ENCODE measurements at regions not wholly inside any gene's neighbourhood (a gene's known extent, or its start where the extent isn't known, plus 50 kb on each side); places are given as distances from the start of the nearest gene placed in this dataset.

DNA sequence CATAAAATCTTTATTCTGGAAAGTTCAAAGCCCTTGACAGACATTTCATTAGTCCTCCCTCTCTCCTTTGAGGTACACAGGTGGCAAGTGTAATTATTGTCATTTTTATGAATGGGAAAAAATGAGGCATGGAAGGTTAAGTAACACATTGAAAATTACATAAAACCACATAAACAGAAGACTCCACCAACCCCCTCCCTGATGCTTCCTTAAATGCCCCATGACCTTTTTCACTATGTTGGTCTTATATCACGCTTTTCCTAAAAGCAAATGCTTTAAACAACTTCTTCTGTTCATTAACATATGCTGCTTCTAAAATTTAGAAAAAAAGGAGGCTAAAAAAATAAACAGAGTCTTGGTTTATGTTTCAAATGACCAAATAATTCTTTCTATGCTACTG is 648.4 kb downstream of the PTPRC start:
- no peak for DNase-seq (ENCODE audit: low spot score)

GRCh38 chr1:199287647-199288046 is 648.8 kb downstream of the PTPRC start:
- DNase-seq (ENCODE audit: low spot score), result no peak

- DNase-seq (ENCODE audit: low spot score), result no peak
Observed at GRCh38 chr1:199290186-199290585, 651.3 kb downstream of the PTPRC start.

DNA sequence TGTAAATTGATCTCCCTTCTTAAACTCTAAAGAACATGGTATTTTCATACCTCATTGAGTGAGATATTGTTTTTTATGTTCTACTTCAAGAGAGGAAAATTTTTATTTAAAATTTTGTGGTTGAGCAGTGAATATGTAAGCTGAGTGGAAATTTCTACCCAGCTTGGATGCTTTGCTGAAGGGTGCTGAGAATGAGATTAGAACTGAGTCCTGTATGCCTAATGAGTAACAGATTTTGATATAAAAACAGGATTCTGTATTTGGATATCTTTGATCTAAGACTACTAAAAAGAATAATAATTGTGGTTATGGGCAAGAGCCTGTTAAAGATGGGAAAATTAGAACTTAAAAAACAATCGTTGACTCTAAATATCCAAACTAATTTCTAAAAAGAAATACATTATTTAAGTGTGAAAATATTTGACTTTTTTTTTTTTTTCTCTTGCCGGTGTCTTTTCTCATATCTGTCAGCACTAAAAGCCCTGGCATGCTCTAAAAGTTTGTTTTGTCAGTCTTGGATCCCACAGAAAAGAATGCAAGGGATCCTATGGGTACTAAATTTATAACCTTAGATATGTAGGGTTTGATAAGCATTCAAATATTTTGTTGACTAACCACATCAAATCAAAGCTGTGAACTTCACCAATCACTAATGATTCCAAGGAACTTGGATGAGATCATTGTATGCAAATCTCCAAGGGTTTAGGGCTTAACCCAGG is 652.3 kb downstream of the PTPRC start:
- DNase-seq (ENCODE audit: low spot score), result no peak

DNA sequence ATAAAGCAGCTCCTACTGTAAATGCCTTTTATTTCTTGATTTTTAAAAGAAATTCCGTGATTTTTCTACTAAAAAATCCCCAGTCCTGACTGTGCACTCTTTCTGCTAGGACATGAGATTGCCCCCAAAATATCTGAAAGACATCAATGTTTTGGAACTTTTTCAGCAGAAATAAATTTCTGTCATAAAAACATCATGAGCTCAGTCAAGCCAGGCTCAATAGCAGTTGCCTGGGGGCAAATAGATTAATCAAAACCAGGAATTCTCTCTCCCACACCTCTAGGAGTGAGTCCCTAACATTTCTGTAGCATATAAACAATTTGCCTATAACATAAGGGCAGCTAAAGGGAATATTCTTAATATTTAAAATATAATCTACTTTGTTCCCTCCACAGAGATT is 654.1 kb downstream of the PTPRC start:
- no peak for DNase-seq (ENCODE audit: low spot score)

GRCh38 chr1:199295107-199295506 is 656.3 kb downstream of the PTPRC start:
- no peak for DNase-seq (ENCODE audit: low spot score)

DNA sequence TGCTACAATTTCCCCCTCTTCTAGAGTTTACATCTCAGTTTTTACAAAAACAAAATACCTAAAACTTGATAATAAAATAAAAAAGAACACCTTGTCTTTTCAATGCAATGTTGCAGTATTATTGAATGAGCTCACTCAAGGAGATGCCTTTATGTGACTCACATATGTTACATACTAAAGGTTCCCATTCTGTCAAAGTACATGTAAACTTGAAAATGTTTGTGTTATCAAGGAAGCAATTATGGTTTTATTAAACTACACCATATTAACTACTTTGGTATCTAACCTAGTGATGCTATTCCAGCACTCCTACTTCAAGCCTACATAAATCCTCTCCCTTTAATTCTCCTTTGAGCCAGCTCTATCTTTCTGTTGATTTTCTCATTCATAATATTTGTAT is 658.3 kb downstream of the PTPRC start:
- no peak for DNase-seq (ENCODE audit: low spot score)

DNA sequence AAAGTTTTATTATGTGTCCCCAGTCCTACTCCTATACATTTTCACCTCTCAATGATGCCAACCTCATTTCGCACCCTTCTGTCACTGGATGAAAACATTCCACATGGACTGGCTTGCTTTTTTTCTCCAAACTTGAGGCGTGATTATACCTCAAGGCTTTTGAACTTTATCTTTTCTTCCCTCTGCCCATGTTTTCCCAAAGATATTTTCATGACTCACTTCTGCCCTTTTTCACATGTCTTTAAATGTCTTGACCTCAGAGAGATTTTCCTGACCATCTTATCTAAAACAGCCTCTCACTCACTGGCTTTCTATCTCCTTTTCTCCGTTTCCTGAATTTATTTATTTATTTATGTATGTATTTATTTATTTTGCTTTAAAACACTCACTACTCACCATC is 659.0 kb downstream of the PTPRC start:
- no peak for DNase-seq (ENCODE audit: low spot score)

- DNase-seq (ENCODE audit: low spot score), result no peak
Observed at GRCh38 chr1:199298825-199299224, 660.0 kb downstream of the PTPRC start.

DNA sequence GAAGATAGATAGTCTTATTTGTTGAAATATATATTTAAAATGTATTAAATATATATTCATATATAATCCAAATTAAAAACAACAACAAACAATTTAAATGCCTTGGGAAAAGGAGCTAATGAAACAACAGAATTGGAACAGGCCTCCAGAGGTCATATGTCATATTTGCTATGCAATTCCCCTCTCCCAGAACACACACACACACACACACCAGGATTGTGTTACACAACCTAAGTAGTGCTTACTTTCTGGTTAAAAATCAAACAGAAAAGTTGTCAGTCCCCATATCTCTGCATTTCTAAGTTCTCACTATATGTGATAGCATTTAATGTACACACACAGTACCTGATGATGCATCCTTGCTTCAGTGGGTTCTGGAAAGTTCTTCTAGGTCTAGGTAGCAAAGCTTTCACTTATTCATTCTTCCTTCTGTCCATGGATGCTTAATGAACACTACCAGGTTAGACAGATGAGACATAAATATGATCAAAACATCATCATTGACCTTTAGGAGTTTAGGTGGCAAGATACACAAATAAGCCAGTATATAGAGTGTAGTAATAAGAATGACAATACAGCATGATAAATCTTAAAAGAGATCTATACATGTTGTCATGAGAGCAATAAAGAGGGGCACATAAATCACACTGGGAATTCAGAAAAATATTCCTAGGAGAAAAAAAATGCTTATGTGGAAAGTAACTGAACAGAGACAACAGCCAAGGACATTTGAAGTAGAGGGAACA is 662.8 kb downstream of the PTPRC start:
- no peak for DNase-seq (ENCODE audit: low spot score)

DNA sequence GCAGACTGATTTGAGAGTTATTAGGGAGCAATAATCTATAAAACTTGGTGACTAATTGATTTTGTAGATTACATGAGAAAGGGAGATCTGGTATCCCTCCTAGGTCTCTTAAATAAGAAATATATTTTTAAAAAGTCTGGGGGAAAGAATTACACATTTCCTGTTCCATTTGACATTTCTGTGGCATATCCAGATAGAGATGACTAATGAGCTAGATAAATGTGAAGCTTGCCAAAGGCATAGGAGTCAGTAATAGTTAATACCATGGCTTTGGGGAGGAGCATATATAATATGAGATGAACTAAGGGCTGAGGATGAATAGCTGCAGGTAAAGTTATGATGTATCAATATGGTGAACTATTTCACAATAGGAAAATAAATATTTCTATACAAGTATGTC is 663.7 kb downstream of the PTPRC start:
- no peak for DNase-seq (ENCODE audit: low spot score)

DNA sequence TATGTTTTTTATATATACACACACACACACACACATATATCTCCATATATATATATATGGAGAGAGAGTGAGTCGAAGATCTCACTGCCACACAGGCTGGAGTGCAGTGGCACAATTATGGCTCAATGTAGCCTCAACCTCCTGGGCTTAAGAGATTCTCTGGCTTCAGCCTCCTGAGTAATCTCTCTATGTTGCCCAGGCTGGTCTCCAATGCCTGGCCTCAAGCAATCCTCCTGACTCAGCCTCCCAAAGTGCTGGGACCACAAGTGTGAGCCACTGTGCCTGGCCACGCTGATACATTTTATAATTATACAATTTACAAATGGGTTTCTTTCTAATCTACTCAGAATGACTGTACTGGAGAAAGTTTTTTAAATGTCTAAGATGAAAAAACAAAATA is 664.2 kb downstream of the PTPRC start:
- no peak for DNase-seq (ENCODE audit: low spot score)

GRCh38 chr1:199305053-199305452 is 666.2 kb downstream of the PTPRC start:
- DNase-seq (ENCODE audit: low spot score), result no peak

DNA sequence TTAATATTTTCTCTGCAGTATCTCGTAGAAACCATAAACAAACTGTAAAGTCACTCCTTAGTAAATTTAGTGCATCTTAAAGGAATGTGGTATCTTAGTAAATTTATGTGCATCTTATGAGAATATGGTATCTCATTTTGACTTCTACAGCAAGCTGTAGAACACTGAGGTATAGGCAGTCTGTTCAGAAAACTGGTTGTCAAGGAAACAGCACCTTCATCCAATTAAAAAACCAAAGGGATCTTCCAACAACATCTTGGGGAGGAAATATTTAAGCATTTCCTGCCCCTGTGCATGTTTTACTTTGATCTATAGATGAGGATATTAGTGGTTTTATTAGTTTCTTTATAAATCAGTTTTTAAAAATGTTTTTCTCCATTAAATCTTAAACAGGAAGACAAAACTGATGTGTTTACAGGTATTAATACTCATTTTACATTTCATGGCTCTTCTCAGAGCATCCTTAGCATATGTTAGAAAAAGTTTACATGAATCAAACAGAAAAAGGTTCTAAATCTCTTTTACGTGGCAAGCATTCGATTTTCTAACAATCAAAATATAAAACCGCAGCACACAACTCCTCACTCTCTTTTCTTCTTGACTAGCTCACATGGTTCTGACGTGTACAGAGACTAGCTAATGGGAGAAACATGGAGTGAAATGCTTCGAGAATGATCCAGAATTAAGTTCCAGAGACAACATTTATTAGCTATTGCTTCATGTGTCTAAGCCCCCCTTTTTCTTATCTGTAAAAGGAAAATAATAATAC is 668.8 kb downstream of the PTPRC start:
- DNase-seq (ENCODE audit: low spot score), result no peak

DNA sequence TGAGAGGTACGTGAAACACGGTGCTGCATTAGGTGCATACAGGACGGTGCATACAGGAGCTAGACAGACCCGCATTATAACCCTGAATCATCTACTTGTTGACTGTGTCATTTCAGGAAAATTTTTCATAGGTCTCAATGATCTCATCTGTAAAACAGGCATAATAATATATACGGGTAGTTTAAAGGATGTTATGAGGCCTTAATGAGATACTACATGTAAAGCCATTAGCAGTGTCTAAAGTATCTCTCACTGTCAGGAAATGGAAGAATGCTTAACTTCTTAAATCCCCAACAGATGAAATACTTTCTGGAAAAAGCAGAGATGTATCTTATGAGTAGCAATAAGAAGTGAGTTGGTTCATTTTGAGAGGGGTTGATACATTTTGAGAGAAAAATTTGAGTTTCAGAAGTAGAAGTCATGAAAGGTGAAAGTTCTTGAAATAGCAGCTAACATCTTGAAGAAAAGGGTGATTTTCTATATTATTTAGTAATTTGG is 669.6 kb downstream of the PTPRC start:
- no peak for DNase-seq (ENCODE audit: low spot score)

GRCh38 chr1:199310708-199311107 is 671.9 kb downstream of the PTPRC start:
- no peak for DNase-seq (ENCODE audit: low spot score)

DNA sequence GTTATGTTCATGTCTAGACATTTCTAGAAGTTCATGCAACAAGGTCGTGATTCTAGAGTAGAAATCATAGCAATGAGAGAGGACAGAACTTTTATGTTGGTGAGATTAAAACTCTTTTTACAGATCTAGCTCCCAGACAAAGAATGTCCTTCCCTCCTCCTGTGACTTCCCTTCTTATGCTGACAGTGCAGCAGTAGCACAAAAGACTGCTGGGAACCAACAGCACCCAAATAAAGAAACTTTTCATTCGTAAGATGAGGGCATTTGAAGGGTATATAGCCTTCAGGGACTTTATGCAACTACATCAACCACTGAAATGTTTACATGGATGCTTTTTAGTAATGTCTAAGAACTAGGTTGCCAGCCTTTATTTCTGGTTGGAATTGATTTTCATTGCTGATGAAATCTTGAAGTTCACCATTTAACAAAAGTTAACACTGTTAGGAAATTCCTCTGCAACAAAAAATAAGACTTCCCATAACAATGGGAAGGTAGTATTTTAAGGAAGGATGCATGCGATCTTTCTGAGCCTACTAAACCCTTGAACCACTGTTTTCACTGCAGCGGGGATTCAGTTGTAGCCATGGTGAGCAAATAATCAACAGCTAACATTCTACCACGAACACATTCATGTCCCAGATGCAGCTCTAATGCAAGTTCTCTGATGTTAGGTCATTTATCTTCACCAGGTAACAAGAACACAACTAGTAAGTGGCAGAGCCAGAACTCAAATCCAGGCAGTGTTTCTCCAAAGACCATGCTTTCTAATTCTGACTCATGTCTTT is 672.8 kb downstream of the PTPRC start:
- DNase-seq (ENCODE audit: low spot score), result no peak

- no peak for DNase-seq (ENCODE audit: low spot score)
Observed at GRCh38 chr1:199312626-199313025, 673.8 kb downstream of the PTPRC start.

DNA sequence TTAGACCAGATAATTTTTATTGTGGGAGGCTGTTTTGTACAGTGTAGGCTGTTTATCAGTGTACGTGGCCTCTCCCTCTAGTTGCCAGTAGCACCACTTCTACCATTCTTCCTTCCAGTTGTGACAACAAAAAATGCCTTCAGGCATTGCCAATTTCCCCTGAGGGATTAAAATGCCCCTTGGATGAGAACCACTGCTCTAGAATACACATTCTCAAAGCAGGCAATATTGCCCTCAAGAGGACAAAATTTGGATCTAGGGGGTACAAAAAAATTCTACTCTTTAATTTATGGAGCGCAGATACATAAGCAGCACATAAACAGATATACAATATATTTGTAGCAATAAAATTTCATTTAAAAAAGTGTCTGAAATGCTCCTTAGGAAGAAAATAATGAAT is 674.6 kb downstream of the PTPRC start:
- DNase-seq (ENCODE audit: low spot score), result no peak

DNA sequence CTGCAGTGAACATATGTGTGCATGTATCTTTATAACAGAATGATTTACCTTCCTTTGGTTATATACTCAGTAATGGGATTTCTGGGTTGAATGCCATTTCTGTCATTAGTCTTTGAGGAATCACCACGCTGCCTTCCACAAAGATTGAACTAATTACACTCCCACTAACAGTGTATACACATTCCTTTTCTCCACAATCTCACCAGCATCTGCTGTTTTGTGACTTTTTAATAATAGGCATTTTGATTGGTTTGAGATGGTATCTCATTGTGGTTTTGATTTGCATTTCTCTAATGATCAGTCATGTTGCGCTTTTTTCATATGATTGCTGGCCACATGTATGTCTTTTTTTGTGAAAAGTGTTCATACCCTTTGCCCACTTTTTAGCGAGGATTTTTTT is 680.5 kb downstream of the PTPRC start:
- no peak for DNase-seq (ENCODE audit: low spot score)

DNA sequence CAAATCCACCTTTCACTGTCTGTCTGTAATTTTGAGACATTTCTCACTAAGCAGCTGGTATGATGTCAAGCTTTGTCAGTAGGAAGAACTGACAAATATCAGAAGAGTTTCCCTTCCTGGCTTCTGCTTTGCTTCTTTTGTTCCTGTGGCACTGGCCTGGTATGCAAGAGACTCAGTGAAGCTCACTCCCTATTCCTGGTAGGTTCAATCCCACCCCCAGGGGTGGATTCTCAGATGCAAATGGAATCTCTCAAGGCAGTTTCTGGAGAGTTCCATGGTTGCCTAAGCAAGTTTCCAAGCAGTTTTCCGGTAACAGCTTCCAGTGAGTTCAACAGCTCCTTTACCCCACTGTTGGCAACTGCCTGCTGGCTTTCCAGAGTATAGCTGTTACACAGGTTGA is 683.4 kb downstream of the PTPRC start:
- no peak for DNase-seq (ENCODE audit: low spot score)

DNA sequence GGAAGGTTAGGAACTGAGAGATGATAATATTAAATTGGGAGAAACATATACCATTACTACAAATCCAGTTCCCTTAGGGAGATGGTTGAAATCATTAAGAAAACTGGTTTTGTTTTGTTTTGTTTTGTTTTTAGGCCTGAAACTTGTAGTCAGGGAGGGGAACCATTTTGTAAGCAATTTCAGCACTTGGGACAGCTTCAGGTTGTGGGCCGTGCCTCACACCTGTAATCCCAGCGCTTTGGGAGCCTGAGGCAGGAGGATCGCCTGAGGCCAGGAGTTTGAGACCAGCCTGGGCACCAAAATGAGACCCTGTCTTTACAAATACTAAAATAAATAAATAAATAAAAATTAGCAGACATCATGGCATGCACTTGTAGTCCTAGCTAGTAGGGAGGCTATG is 694.3 kb upstream of the NR5A2 start:
- DNase-seq (ENCODE audit: low spot score), result no peak

All from globus pallidus (tissue), 1 donor.